GM21723 (cell line): ENCODE measurements at regions not wholly inside any gene's neighbourhood (a gene's known extent, or its start where the extent isn't known, plus 50 kb on each side); places are given as distances from the start of the nearest gene placed in this dataset.
"Not testable (repeated sequence)": the region's sequence is repeated elsewhere in the genome, so short reads cannot be mapped to it uniquely, and the experiment has no call there.

Source experiments
- ATAC-seq: cut with Tn5 transposase; IDR thresholded peaks from one replicate; pipeline ENCODE4 v1.9.1; 2021; ENCODE audit warnings: mild to moderate bottlenecking, moderate library complexity; ENCODE audit not compliant: unreplicated experiment

DNA sequence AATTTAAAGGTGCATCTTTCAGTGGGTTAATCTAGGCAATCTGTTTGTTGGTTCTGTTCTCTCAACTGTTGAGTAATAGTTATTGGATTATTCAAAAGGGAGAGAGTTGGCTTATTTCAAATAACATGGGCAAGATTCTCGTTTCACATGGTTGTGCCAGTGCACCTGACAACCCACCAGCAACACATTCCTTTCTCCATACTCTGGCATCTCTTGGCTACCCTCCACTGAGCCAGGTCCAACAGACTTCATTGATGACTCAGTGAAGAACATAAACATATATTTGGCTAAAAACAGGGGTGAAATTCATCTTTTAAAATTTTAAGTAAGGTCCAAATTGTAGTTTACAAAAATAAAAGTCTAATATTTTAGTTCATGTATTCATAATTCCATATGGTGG lies 967.2 kb downstream of the RPA4 start:
- no peak for ATAC-seq

DNA sequence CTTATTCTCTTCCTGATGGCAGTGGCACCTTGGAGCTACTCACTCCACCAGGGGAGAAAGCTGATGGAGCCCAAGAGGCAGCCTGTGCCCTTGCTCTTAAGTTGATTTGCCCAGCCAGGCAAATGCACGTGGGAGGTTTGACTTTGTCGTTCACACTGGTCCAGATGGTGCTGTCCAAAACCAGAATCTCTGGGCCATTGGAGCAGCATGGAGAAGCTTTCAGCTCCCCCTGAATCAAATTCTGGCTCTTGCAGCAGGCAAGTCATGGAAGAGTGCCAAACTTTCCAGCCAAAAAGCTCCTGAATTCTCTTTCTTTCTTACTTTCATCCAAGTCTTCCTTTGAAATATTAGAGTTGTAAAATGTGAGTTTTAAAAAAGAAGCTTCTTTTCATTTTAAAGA lies 970.4 kb downstream of the RPA4 start:
- no peak for ATAC-seq

DNA sequence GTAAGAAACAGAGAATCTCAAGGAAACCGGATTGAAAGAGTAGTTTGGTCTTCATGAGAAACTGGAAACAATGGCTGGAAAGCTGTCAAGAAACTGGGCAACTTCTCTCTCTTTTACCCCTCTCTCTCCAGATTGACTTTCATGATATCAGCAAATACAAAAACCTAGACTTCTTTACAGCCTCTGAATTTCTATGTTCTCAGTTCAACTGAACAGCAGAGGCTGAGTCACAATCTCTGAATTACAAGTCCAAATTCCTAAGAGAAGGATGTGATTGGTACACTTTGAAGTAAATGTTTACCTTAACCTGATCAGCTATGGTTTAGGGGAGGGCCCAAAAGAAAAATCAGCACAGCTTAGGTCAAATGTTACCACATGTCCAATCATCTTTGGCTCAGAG lies 974.9 kb downstream of the RPA4 start:
- ATAC-seq: no peak

DNA sequence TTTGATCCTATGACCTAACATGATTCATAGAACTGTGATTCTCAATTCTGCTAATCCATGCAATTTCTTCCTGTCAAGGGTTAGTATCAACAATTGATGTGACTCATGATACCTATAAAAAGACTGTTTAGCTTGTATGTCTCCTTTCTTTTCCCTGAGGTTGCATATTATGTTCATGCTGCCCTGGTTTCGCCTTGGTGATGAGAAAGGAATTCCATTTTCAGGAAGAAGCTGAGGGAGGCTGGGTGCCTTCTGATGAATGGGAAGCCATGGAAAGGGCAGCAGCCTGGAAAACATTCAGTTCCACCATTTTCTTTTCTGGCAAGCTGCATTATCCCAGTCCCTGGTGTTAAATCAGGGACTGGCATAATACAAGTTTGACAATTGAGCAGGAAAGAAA lies 976.5 kb downstream of the RPA4 start:
- no peak for ATAC-seq

DNA sequence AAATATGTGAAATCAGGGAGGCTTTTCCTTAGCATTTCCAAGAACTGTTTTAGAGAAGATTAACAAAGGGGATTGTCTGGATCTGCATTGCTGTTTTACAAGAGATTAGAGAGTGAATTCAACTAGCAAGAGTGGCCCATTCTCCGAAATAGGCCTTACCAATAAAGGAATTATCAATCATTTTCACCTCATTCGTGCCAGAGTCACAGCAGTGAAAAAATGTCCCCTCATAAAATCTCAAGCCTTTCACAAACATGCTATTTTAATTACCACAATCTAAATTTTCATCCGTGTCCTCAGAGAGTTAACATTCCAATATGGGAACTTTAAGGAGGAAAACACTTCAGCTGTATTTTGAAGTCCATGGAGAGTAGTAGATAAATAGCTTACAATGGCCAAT lies 979.6 kb downstream of the RPA4 start:
- no peak for ATAC-seq

DNA sequence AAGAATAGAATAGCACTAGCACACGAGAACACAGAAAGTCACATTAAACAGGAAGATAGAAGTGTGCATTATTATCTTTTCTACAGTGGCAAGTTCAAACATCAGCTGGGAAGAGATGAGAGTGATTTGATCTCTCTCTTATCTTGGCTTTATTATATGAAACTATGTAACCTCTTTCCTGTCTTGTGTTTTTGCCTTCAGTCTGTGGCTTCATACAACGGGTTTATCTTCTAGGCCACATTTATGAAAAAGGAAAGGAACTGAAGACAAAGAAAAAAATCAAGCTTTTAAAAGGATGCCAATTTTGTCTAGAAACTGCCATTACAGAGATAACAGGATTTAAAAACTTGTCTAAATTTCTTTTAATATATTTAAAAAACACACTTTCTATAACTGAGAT lies 983.6 kb downstream of the RPA4 start:
- ATAC-seq: no peak

DNA sequence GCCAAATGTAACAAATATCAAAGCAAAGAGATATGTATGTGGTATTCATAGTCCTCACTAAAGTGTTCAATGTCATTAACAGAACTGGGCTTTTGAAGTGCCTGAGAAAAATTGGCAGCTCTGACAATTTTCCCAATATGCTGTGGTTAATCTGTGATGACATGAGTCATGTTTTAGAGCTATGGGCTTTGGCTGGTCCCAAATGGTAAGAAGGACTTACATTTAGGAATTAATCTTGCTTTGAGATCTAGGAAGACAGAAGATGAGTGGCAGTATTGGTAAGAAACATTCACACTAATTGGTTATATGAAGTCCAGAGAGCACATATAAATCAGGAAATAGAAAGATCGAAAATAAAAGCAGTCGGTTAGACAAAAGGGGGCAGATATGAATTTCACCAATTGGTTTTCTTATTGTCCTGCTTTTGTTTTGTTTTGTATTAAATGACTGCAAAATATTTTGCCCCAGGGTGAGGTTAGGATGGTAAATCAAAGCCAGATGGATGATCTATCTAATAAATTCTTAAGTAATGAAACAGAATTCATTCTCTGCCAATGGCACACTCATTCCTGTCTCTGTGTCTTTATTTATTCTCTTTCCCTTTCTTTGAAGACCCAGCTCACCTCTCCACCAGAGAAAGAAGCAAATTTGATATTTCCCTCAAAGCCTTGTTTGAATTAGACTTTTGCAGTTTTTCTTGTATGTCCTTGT lies 993.1 kb downstream of the RPA4 start:
- ATAC-seq: no peak

DNA sequence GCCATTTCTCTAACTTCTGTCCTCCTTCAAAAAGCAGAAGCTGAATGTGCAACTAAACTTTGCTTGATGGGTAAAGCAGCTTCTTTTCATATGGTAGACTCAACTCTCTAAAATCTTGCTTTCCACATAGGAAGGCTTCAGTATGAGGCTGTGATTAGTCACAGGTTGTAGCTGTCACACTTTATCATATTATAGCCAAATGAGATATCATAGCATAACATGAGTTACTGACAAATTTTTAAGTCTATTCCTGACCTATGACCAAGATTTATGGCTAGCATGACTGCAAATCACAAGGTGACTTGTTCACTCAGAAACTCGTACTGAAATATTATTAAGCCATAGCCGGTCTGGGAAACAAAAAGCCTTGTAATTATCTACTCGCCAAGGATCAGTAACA lies 998.6 kb downstream of the RPA4 start:
- no peak for ATAC-seq

DNA sequence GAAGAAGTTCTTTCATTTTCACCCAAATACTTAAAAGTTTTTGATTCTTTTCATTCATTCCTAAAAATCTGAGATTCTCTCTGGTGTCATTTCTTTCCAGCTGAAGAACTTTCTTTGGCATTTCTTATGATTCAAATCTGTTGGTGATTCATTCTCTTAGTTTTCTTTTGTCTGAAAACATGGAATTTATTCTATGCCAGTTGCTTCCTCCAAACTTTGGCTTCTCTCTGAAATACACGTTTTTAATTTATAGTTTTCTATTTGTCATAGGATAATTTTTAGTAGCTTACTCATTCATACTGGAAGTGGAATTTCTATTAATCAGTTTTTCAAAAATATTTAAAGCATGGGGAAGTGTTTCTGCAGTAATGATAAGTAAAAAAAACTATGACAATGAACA lies 1012.0 kb downstream of the RPA4 start:
- ATAC-seq: no peak

DNA sequence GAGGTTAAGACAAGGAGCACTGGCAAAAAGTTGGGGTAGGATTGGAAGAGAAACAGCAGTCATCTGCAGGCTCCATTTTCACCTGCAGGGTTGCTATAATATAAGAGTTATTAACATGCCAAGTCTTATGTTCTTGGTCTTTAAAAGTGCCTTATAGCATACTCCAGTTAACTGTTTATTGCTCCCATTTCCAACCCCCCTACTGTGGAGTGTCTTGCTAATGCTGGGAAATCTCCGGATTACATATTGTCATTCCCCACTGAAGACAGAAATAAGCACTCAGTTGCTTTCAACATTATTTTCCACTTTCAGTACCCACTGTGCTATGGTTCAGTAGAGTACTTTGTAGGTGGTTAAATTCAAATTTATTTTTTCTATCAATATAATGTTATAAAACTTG lies 1014.3 kb downstream of the RPA4 start:
- no peak for ATAC-seq

DNA sequence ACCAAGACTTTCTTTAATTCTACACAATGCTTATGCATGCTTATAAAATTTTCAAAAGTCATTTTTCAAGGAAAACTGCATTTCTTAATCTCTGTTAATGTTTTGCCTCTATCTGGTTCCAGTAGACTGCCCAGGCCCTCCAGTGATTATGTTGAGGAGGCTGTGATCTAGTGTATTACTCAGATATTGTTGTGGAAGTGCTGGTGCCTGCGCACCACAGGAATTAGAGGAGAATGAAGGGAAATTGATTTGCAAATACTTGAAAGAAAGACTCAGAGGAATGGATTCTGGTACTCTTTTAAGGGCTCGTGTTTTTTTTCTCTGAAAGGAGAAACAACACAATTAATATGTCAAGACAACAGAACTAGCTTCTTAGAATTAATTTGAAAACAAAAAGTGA lies 1015.1 kb downstream of the RPA4 start:
- ATAC-seq: no peak

DNA sequence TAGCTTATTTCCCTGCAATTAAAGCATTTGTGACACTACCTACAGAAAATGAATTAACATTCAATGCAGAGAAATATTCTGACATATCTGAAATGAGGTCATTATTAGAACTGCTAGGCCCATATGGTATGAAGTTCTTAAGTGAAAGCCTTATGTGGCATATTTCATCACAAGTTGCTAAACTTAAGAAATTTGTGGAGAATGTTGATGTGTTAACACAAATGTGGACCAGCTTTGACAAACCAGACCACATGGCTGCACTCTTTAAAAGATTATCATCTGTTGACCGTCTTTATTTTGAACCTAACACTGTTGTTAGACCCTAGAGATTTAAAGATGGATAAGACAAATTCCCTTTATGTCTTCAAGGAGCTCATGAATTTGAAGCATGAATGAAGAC lies 1024.1 kb downstream of the RPA4 start:
- ATAC-seq: no peak

DNA sequence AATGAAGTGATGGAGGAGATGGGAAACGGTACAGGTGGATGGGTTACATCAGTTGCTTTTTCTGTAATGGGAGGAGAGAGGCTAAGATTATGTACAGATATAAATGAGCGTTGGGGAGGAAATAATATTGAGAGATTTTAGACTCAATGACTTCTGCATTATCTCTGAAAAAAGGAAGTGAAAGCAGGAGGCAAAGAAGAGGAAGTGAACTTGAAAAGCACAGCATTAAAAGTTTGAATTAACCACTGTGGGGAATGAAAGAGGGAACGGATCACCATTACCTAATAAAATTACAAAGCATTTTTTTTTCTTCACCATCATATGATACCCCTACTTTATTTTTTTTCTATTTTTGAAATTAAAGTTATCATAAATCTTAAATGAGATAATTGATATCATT lies 1025.5 kb downstream of the RPA4 start:
- ATAC-seq: peak; percentile 100

DNA sequence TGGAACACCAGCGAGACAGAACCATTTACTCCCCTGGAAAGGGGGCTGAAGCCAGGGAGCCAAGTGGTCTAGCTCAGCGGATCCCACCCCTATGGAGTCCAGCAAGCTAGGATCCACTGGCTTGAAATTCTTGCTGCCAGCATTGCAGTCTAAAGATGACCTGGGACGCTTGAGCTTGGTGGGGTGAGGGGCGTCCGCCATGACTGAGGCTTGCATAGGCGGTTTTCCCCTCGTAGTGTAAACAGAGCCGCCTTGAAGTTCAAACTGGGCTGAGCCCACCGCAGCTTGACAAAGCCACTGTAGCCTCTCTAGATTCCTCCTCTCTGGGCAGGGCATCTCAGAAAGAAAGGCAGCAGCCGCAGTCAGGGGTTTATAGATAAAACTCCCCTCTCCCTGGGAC lies 1031.7 kb downstream of the RPA4 start:
- not testable (repeated sequence) for ATAC-seq

DNA sequence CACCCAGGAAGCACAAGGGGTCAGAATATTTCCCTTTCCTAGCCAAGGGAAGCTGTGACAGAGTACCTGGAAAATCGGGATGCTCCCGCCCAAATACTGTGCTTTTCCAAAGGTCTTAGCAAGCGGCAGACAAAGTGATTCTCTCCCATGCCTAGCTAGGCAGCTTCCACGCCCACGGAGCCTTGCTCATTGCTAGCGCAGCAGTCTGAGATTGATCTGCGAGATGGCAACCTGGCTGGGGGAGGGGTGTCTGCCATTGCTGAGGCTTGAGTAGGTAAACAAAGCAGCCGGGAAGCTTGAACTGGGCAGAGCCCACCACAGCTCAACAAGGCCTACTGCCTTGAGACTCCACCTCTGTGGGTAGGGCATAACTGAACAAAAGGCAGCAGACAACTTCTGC lies 1037.5 kb downstream of the RPA4 start:
- not testable (repeated sequence) for ATAC-seq

DNA sequence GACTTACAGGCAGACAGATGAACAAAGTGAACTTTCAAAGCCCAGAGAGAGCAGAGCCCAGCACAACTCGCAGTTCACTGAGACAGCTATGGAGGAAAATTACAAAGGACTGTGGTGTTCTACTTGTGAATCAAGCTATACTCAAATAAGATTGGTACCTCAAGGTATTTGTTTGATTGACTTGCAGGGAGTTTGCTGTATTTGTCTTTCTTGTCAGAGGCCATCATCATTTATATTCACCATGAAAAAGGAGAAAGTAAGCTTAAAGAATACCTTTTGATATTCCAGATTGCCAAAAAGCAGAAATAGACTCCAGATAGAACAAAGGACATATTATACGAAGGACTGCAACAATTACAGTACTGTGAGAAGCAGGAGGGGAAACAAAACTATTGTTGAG lies 1047.9 kb downstream of the RPA4 start:
- no peak for ATAC-seq

DNA sequence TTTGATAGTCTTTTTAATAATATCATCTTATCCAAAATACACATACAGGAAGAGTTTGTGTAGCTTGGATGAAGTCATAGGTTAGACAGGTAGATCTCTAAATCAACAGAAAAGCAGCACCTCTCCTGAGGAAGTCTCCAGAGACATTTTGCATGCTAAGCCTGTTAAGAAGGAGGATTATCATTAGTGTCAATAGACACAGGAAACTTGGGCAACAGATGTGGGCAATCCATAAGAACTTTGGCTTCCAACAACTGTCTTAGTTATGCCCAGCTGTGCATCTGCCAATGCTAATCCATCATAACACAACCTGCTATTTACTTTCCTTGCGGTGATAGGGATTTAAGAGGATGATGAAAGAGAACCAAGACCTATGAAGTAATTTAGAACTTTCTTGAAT lies 1052.6 kb downstream of the RPA4 start:
- ATAC-seq: no peak

DNA sequence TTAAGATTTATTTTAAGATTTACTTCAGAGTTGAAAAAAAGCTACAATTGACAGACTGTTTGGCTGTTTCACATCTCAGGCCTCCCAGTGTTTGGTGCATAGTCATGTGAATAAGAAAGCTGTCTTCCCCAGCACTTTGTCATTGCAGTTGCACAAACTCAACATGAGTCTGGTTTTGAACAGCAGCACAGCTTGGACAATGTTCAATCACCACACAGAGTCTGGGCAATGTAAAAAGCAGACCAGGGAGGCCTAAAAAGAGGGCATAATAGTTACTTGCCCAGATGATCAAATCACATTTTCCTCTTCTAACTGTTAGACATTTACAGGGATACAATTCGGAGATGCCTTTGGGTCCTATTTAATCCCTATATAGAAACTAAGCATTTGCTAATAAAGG lies 1055.0 kb downstream of the RPA4 start:
- no peak for ATAC-seq

DNA sequence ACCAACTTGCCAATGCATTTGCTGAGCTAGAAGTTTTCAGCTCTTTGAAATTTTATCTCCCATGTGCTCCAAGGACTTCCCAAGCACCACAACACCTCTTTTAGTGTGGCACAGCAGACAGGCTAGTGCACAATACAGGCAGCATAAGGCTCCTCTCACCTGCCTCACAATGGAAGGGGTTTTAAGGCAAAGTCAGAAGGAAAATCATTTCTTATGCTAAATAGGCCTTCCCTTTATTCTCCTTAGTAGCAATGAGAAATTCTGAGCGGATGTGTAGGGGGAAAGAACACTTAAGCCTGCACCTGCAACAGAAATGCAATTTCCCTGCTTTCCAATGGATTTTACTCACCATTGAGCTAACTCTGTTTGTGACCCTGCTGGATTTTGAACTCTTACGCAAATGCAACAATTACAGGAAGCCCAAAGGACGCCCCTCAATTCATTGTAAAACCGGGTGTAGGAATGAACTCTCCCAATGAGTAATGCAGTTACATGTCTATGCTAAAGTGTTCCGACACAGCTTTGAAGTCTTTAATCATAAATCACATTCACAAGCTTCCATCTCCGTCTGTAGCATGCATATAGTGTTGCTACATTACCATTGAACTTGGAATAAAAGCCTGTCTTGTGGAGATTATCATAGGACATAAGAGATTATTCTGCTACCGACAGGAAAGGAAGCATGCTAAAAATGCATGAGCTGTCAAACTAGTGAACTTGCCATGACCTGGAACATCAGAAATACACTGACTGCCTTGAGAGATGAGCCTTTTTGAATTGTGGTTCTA lies 1084.9 kb downstream of the RPA4 start:
- ATAC-seq: no peak

DNA sequence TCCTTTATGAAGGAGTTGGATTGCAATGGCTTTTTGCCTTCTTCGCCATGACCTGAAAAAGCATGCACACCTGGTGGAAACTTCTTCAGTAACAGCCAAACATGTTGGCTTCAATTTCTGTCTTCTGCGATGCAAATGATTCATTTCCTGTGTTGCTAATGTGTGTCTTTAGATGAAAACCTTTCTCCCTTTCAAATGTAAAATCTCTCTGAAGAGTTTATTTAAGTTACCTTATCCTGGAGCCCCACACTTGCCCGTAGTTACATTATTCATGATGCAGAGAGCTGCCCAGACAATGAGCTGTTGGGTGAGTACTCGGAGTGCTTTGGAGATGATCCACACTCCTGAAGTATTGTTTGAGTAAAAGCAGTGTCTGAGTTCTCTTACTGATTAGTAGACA lies 1100.9 kb downstream of the RPA4 start:
- ATAC-seq: no peak

DNA sequence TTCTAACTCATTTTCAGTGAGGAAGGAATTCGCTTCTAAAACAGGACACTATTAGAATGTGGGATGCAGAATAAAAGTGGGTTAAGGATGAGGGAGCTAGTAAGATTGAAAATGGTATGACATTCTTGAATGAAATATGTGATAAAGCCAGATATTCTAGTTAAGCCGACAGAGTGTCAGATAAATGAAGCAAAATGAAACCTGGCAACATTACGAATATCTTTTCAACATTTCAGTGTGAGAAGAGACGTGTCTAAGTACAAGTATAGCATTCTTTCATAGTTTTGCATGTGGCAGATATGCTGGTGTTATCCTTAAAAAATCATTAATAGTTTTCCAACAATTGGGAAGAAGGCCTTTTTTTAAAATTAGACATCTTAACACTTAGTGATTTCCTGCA lies 1101.4 kb downstream of the RPA4 start:
- ATAC-seq: no peak

DNA sequence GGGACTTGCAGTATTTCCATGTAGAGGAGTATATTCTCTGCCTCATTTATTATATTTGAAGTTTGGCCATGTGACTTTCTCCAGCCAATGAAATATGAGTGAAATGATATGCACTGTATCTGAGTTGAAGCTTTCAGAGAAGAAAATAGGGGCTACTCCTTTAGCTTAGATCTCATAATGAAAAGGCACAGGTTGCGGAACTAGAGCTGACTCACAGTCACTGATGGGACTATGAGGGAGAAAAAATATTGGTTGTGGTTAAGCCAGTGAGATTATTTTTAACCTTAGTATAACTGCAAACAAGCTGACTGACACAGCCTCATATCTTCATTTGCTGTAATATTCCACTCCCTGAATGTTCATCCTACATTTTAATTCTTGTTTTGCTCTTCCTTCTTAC lies 1104.3 kb downstream of the RPA4 start:
- ATAC-seq: no peak

DNA sequence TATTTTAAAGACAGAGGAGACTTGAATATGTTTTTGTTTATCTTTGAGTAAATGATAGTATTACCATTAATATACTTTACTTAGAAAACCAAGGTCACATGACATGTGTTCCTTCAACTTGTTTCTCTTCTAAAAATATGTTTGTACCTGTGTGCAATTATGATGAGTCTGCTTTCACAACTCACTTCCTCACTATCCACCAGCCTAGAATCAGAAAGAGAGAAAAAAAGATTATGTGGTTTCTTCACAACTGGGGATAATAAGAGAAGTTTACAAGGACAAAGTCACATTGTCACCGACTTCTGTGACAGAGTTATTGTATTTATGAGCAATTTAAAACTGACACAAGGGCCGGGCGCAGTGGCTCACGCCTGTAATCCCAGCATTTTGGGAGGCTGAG lies 1112.1 kb downstream of the RPA4 start:
- no peak for ATAC-seq
